Lower lobe of right lung (tissue), 2 donors: ENCODE measurements at regions not wholly inside any gene's neighbourhood (a gene's known extent, or its start where the extent isn't known, plus 50 kb on each side); places are given as distances from the start of the nearest gene placed in this dataset.

Experiments
- ATAC-seq, 2 donors: fragments of 200-7000 bp; cut with Tn5 transposase; one replicate each; pipeline ENCODE4 v1.9.1; 2020 to 2022; ENCODE audit warnings: mild to moderate bottlenecking in 2 of 2, moderate library complexity in 2 of 2
- DNase-seq: peaks from one replicate; pipeline ENCODE4 v3.0.0-alpha.2; 2020
- H3K27ac ChIP-seq: fragments of 200-600 bp; one replicate; pipeline ENCODE4 v1.8.0; 2022
- H3K27me3 ChIP-seq: fragments of 200-600 bp; one replicate; pipeline ENCODE4 v1.8.0; 2022; ENCODE audit warnings: low read depth
- H3K36me3 ChIP-seq: fragments of 200-600 bp; one replicate; pipeline ENCODE4 v1.8.0; 2022; ENCODE audit warnings: mild to moderate bottlenecking
- H3K4me1 ChIP-seq: fragments of 200-600 bp; one replicate; pipeline ENCODE4 v1.8.0; 2022
- H3K4me3 ChIP-seq: fragments of 200-600 bp; one replicate; pipeline ENCODE4 v1.8.0; 2022; ENCODE audit warnings: mild to moderate bottlenecking
- H3K9me3 ChIP-seq: fragments of 200-600 bp; one replicate; pipeline ENCODE4 v1.8.0; 2022
- intact Hi-C: fragments of 100-400 bp; cut with DNase I; formaldehyde crosslinking; loops from one replicate; pipeline ENCODE4 v1.11.0; 2022
- TF ChIP-seq, protein P1 (sequence below): fragments of 200-600 bp; IDR thresholded peaks from one replicate; pipeline ENCODE4 v1.8.0; 2022; ENCODE audit warnings: antibody characterized with exemption, mild to moderate bottlenecking
- donor health status: DM: no; HTN: yes; CAD: no; lungs with severe emphysema.

GRCh38 chr2:76678383-76679024, 843.7 kb downstream of the LRRTM4 start:
- TF ChIP-seq, protein P1, sequence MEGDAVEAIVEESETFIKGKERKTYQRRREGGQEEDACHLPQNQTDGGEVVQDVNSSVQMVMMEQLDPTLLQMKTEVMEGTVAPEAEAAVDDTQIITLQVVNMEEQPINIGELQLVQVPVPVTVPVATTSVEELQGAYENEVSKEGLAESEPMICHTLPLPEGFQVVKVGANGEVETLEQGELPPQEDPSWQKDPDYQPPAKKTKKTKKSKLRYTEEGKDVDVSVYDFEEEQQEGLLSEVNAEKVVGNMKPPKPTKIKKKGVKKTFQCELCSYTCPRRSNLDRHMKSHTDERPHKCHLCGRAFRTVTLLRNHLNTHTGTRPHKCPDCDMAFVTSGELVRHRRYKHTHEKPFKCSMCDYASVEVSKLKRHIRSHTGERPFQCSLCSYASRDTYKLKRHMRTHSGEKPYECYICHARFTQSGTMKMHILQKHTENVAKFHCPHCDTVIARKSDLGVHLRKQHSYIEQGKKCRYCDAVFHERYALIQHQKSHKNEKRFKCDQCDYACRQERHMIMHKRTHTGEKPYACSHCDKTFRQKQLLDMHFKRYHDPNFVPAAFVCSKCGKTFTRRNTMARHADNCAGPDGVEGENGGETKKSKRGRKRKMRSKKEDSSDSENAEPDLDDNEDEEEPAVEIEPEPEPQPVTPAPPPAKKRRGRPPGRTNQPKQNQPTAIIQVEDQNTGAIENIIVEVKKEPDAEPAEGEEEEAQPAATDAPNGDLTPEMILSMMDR = no peak
- Histone ChIP-seq H3K9me3 (no peaks in the 10 kb centered on the region), H3K4me1 (no peaks in the 10 kb centered on the region), H3K27ac (no peak overlapping the region), H3K36me3 (no peaks in the 10 kb centered on the region), H3K27me3 (no peaks in the 10 kb centered on the region), H3K4me3 (no peak overlapping the region)
- intact Hi-C loops = no loop called here
- DNase-seq (no peak), ATAC-seq (no peak)

GRCh38 chr2:76675212-76675611, 847.0 kb downstream of the LRRTM4 start:
- intact Hi-C loops = no loop called here
- TF ChIP-seq, protein P1 = no peak
- DNase-seq = no peak
- H3K36me3 ChIP-seq = no peaks in the 10 kb centered on the region
- no peak overlapping the region for H3K27ac ChIP-seq
- H3K9me3 ChIP-seq = no peaks in the 10 kb centered on the region
- ATAC-seq = no peak
- no peak overlapping the region for H3K4me3 ChIP-seq
- no peaks in the 10 kb centered on the region for H3K27me3 ChIP-seq
- H3K4me1 ChIP-seq = peaks cover 3% of the 10 kb centered on the region

DNA sequence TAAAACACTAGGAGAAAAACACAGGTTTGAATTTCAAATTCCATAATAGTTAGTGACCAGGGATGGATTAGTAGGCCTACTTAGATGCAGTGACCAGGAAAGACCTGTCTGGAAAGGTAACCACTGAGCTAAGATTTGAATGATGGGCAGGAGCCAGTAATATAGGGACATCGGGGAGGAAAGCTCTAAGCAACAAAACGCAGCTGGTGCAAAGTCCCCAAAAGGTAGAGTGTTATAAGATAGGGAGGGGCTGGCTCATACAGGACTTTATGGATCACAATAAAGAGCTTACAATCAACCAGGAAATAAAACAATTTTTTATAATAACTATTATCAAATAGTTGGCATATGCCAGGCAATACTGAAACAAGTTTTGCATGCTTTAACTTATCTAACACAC, 849.4 kb downstream of the LRRTM4 start:
- TF ChIP-seq, protein P1 = no peak
- intact Hi-C loops = no loop called here
- H3K36me3 ChIP-seq = no peaks in the 10 kb centered on the region
- DNase-seq (no peak), ATAC-seq (no peak)
- no peaks in the 10 kb centered on the region for H3K9me3 ChIP-seq
- no peak overlapping the region for H3K4me3 ChIP-seq
- no peaks in the 10 kb centered on the region for H3K27me3 ChIP-seq
- H3K4me1 ChIP-seq = peaks cover 6% of the 10 kb centered on the region
- no peak overlapping the region for H3K27ac ChIP-seq

- peaks cover 6% of the 10 kb centered on the region for H3K4me1 ChIP-seq
- peak in 1 of 2 donors; percentile 16 for ATAC-seq
- H3K36me3 ChIP-seq = no peaks in the 10 kb centered on the region
- H3K27me3 ChIP-seq = no peaks in the 10 kb centered on the region
- TF ChIP-seq, protein P1 = no peak
- intact Hi-C loops = no loop called here
- no peaks in the 10 kb centered on the region for H3K9me3 ChIP-seq
- H3K4me3 ChIP-seq = no peak overlapping the region
- DNase-seq = no peak
- no peak overlapping the region for H3K27ac ChIP-seq
Observed at GRCh38 chr2:76669966-76670465, 852.2 kb downstream of the LRRTM4 start.

GRCh38 chr2:76668279-76668678, 853.9 kb downstream of the LRRTM4 start:
- Histone ChIP-seq H3K36me3 (no peaks in the 10 kb centered on the region), H3K4me3 (no peak overlapping the region), H3K27me3 (no peaks in the 10 kb centered on the region), H3K9me3 (no peaks in the 10 kb centered on the region), H3K4me1 (peaks cover 6% of the 10 kb centered on the region), H3K27ac (no peak overlapping the region)
- ATAC-seq = no peak
- intact Hi-C loops = no loop called here
- DNase-seq = no peak
- TF ChIP-seq, protein P1 = no peak
